ENCODE measurements at regions not wholly inside any gene's neighbourhood (a gene's known extent, or its start where the extent isn't known, plus 50 kb on each side); places are given as distances from the start of the nearest gene placed in this dataset.

GRCh38 chr3:29145360-29145759 lies 135.5 kb upstream of the RBMS3 start:
- Histone ChIP-seq H3K27ac (ENCODE audit: control insufficient read depth, insufficient read depth, low read length) (no peak overlapping the region), H2AFZ (ENCODE audit: control insufficient read depth, low read length) (no peak overlapping the region), H3K4me2 (ENCODE audit: control insufficient read depth, extremely low read depth, insufficient read depth, low read depth, low read length) (no peak overlapping the region)

GRCh38 chr3:29152379-29152778 lies 128.5 kb upstream of the RBMS3 start:
- dilution Hi-C loops (cut with MboI; ENCODE audit: extremely low pct_ligation_motif_present, low sequenced_read_pairs): no loop called here
- H3K79me2 ChIP-seq (ENCODE audit: control insufficient read depth, insufficient read depth, low read length): no peaks in the 10 kb centered on the region
- H3K9me3 ChIP-seq (ENCODE audit: control insufficient read depth, low read depth, low read length): no peaks in the 10 kb centered on the region
- no peak overlapping the region for H2AFZ ChIP-seq (ENCODE audit: control insufficient read depth, low read length)
- H4K20me1 ChIP-seq (ENCODE audit: control insufficient read depth, extremely low read depth, insufficient read depth, low read length): no peaks in the 10 kb centered on the region
- no peak overlapping the region for H3K4me3 ChIP-seq (ENCODE audit: control insufficient read depth in 2 of 3, extremely low read depth in 1 of 3, insufficient read depth in 2 of 3, low read depth in 1 of 3, low read length in 3 of 3)
- FAIRE-seq: no peak
- H3K27me3 ChIP-seq (ENCODE audit: control insufficient read depth, extremely low read depth, insufficient read depth, low read length): no peaks in the 10 kb centered on the region
- no peak overlapping the region for H3K4me2 ChIP-seq (ENCODE audit: control insufficient read depth, extremely low read depth, insufficient read depth, low read depth, low read length)
- DNase-seq (ENCODE audit: low read depth, low spot score): no peak
- no peak overlapping the region for H3K9ac ChIP-seq (ENCODE audit: control insufficient read depth, extremely low read depth, insufficient read depth, low read length)
- H3K4me1 ChIP-seq (ENCODE audit: control insufficient read depth, extremely low read depth, insufficient read depth, low read length): no peaks in the 10 kb centered on the region
- no peaks in the 10 kb centered on the region for H3K36me3 ChIP-seq (ENCODE audit: control insufficient read depth in 2 of 2, extremely low read depth in 1 of 2, insufficient read depth in 2 of 2, low read length in 2 of 2)
- H3K9me1 ChIP-seq (ENCODE audit: control insufficient read depth, extremely low read depth, insufficient read depth, low read length): no peaks in the 10 kb centered on the region
- H3K27ac ChIP-seq (ENCODE audit: control insufficient read depth, insufficient read depth, low read length): no peak overlapping the region
- TF ChIP-seq CTCF (optimal IDR thresholded peaks at IDR 0.05 in 1 of 3, IDR thresholded peaks at IDR 0.05 in 1 of 3, conservative IDR thresholded peaks at IDR 0.05 in 1 of 3; ENCODE audit: extremely low read depth in 1 of 3, insufficient read depth in 2 of 3, low read length in 3 of 3): peak in 1 of 3 experiments; percentile 20
- no peak for TF ChIP-seq EZH2 (IDR thresholded peaks at IDR 0.05; ENCODE audit: low read length)

More at GRCh38 chr3:29145360-29145759, 135.5 kb upstream of the RBMS3 start:
- Histone ChIP-seq H3K36me3 (ENCODE audit: control insufficient read depth in 2 of 2, extremely low read depth in 1 of 2, insufficient read depth in 2 of 2, low read length in 2 of 2) (no peaks in the 10 kb centered on the region), H3K4me3 (ENCODE audit: control insufficient read depth in 2 of 3, extremely low read depth in 1 of 3, insufficient read depth in 2 of 3, low read depth in 1 of 3, low read length in 3 of 3) (no peak overlapping the region), H3K27me3 (ENCODE audit: control insufficient read depth, extremely low read depth, insufficient read depth, low read length) (no peaks in the 10 kb centered on the region), H4K20me1 (ENCODE audit: control insufficient read depth, extremely low read depth, insufficient read depth, low read length) (no peaks in the 10 kb centered on the region), H3K4me1 (ENCODE audit: control insufficient read depth, extremely low read depth, insufficient read depth, low read length) (no peaks in the 10 kb centered on the region), H3K9me1 (ENCODE audit: control insufficient read depth, extremely low read depth, insufficient read depth, low read length) (no peaks in the 10 kb centered on the region), H3K79me2 (ENCODE audit: control insufficient read depth, insufficient read depth, low read length) (no peaks in the 10 kb centered on the region), H3K9me3 (ENCODE audit: control insufficient read depth, low read depth, low read length) (no peaks in the 10 kb centered on the region), H3K9ac (ENCODE audit: control insufficient read depth, extremely low read depth, insufficient read depth, low read length) (no peak overlapping the region)
- dilution Hi-C loops (cut with MboI; ENCODE audit: extremely low pct_ligation_motif_present, low sequenced_read_pairs): no loop called here
- FAIRE-seq: no peak
- DNase-seq (ENCODE audit: low read depth, low spot score): no peak
- TF ChIP-seq CTCF (optimal IDR thresholded peaks at IDR 0.05 in 1 of 3, IDR thresholded peaks at IDR 0.05 in 1 of 3, conservative IDR thresholded peaks at IDR 0.05 in 1 of 3; ENCODE audit: extremely low read depth in 1 of 3, insufficient read depth in 2 of 3, low read length in 3 of 3) (no peak), EZH2 (IDR thresholded peaks at IDR 0.05; ENCODE audit: low read length) (no peak)

Measured in keratinocyte (primary cell).